Stomach (tissue), 4 donors: ENCODE measurements at regions not wholly inside any gene's neighbourhood (a gene's known extent, or its start where the extent isn't known, plus 50 kb on each side); places are given as distances from the start of the nearest gene placed in this dataset.

Experiments used
- EP300 ChIP-seq: sonication (generic); formaldehyde crosslinking; IDR thresholded peaks from one replicate; pipeline ENCODE4 v1.6.1; 2017; ENCODE audit warnings: antibody characterized with exemption
- POLR2A ChIP-seq, 4 donors: fragments of 450-650 bp; IDR thresholded peaks; one replicate each; pipeline ENCODE4 v1.6.1; 2016; ENCODE audit warnings: antibody characterized with exemption in 4 of 4, control low read depth in 2 of 4, mild to moderate bottlenecking in 1 of 4, moderate library complexity in 1 of 4
- POLR2AphosphoS5 ChIP-seq, 3 donors: sonication (generic); formaldehyde crosslinking; IDR thresholded peaks; one replicate each; pipeline ENCODE4 v1.6.1; 2016; ENCODE audit warnings: antibody characterized with exemption in 3 of 3
- TF ChIP-seq, protein P1 (sequence below), 7 experiments: fragments of 450-650 bp in 4 of 7; fragments of 200-600 bp in 3 of 7; sonication (generic) in 3 of 7; IDR thresholded peaks; one replicate each; pipeline ENCODE4 v1.5.1; 2016 to 2019; ENCODE audit warnings: antibody characterized with exemption in 7 of 7, control low read depth in 2 of 7, mild to moderate bottlenecking in 1 of 7

DNA sequence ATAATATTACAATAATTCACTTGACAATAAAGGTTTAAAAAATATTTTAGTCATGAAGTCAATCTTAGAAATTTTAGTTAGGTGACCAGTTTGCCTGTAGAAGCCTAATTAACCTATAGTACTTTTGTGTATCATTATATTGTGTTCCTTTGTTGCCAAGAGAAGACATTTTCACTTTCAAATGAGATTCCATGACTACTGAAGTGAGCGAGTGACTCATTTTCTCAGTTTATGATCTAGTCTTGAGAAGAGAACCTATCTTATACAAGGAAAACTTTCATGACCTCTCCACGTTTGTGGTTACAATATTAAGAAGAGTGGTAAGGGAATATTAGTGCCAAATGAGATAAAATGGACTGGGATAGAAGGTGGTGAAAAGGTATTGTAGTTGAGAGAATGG, 423.9 kb upstream of the CHORDC1 start:
- TF ChIP-seq, protein P1, sequence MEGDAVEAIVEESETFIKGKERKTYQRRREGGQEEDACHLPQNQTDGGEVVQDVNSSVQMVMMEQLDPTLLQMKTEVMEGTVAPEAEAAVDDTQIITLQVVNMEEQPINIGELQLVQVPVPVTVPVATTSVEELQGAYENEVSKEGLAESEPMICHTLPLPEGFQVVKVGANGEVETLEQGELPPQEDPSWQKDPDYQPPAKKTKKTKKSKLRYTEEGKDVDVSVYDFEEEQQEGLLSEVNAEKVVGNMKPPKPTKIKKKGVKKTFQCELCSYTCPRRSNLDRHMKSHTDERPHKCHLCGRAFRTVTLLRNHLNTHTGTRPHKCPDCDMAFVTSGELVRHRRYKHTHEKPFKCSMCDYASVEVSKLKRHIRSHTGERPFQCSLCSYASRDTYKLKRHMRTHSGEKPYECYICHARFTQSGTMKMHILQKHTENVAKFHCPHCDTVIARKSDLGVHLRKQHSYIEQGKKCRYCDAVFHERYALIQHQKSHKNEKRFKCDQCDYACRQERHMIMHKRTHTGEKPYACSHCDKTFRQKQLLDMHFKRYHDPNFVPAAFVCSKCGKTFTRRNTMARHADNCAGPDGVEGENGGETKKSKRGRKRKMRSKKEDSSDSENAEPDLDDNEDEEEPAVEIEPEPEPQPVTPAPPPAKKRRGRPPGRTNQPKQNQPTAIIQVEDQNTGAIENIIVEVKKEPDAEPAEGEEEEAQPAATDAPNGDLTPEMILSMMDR (IDR thresholded peaks at IDR 0.05): no peak
- TF ChIP-seq EP300 (no peak), POLR2A (IDR thresholded peaks at IDR 0.05) (no peak), POLR2AphosphoS5 (IDR thresholded peaks at IDR 0.05) (no peak)
